Lower leg skin (tissue), 3 donors: ENCODE measurements at regions not wholly inside any gene's neighbourhood (a gene's known extent, or its start where the extent isn't known, plus 50 kb on each side); places are given as distances from the start of the nearest gene placed in this dataset.

ENCODE experiments used
- POLR2A ChIP-seq, 2 donors: fragments of 450-650 bp; IDR thresholded peaks; one replicate each; pipeline ENCODE4 v1.6.1; 2016 to 2017; ENCODE audit warnings: antibody characterized with exemption in 2 of 2, mild to moderate bottlenecking in 1 of 2, moderate library complexity in 1 of 2
- TF ChIP-seq, protein P1 (sequence below), 3 donors: fragments of 450-650 bp; IDR thresholded peaks; one replicate each; pipeline ENCODE4 v1.5.1; 2016; ENCODE audit warnings: antibody characterized with exemption in 3 of 3, mild to moderate bottlenecking in 3 of 3, moderate library complexity in 2 of 3

DNA sequence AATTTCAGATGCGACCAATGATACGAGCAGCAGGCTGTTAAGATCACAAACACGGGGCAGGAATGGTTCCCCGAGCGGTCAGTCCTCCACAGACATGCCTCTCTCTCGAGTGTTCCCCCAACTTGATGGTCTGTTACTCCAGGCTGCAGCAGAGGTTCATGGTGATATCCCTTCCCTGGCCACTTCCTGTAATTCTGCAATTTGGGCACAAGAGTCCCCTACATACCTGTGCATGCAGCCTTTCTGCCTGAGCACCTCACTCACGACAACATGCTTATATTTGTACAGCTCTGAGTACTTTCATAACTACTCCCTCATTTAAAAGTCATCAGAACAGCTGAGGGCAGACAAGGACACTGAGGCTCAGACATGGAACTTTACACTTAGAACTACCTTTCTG lies 408.1 kb upstream of the NR2F2 start:
- TF ChIP-seq, protein P1, sequence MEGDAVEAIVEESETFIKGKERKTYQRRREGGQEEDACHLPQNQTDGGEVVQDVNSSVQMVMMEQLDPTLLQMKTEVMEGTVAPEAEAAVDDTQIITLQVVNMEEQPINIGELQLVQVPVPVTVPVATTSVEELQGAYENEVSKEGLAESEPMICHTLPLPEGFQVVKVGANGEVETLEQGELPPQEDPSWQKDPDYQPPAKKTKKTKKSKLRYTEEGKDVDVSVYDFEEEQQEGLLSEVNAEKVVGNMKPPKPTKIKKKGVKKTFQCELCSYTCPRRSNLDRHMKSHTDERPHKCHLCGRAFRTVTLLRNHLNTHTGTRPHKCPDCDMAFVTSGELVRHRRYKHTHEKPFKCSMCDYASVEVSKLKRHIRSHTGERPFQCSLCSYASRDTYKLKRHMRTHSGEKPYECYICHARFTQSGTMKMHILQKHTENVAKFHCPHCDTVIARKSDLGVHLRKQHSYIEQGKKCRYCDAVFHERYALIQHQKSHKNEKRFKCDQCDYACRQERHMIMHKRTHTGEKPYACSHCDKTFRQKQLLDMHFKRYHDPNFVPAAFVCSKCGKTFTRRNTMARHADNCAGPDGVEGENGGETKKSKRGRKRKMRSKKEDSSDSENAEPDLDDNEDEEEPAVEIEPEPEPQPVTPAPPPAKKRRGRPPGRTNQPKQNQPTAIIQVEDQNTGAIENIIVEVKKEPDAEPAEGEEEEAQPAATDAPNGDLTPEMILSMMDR (IDR thresholded peaks at IDR 0.05): no peak
- TF ChIP-seq POLR2A (IDR thresholded peaks at IDR 0.05): no peak
